Prostate gland (tissue), 2 donors: ENCODE measurements at regions not wholly inside any gene's neighbourhood (a gene's known extent, or its start where the extent isn't known, plus 50 kb on each side); places are given as distances from the start of the nearest gene placed in this dataset.
A peak's percentile ranks its signal among the peaks of the same experiment; 100 is the strongest.

ENCODE experiments used
- CTCF ChIP-seq, 4 experiments: fragments of 200-600 bp in 2 of 4; fragments of 450-650 bp in 2 of 4; sonication (generic) in 2 of 4; IDR thresholded peaks; 1 replicate in 3 of 4; 2 replicates in 1 of 4; pipeline ENCODE4 v1.5.1; 2016 to 2019; ENCODE audit warnings: antibody characterized with exemption in 4 of 4, mild to moderate bottlenecking in 2 of 4, moderate library complexity in 2 of 4
- POLR2A ChIP-seq: fragments of 450-650 bp; IDR thresholded peaks from one replicate; pipeline ENCODE4 v1.6.1; 2016; ENCODE audit warnings: antibody characterized with exemption, mild to moderate bottlenecking
- POLR2AphosphoS5 ChIP-seq: sonication (generic); formaldehyde crosslinking; IDR thresholded peaks from one replicate; pipeline ENCODE4 v1.6.1; 2017; ENCODE audit warnings: antibody characterized with exemption

DNA sequence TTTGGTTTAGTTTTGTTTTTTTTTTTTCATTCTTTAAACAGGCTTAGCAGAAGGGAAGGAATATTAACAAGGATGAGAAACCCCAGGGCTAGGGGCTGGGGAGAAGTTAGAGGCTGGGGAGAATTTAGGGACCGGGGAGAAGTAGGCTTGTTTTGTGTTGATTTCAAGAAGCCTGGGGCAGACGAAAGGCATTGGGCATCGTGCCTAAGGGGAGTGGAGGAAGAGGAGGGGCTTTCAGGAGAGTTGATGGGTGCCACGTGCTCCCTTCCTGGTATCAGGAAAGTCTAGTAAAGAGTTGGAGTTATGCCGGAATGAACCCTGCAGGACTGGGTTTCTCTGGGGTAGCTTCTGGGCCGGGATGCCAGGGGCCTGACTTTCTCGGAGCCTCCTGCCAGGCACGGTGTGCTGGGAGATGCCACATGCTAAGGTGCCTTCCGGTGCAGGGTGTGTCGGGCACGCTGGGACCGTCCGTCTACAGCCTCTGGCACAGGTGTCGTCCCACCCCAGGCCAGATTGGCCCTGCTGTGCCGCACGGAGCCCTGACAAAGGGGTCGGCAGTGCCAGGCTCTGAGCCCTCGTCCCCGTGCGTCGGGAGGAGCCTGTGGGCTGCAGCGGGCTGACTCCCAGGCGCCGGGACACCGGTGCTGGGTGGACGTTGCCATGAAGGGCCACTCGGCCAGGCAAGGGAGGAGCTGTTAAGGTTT is 159.9 kb downstream of the OLFM1 start:
- TF ChIP-seq CTCF (IDR thresholded peaks at IDR 0.05) (no peak), POLR2AphosphoS5 (peak; percentile 60), POLR2A (no peak)
